ENCODE measurements at regions not wholly inside any gene's neighbourhood (a gene's known extent, or its start where the extent isn't known, plus 50 kb on each side); places are given as distances from the start of the nearest gene placed in this dataset.
"Not testable (repeated sequence)": the region's sequence is repeated elsewhere in the genome, so short reads cannot be mapped to it uniquely, and the experiment has no call there.

- intact Hi-C loops (cut with DNase I; ENCODE audit: low total_unique reads): no loop called here
- DNase-seq (ENCODE audit: low spot score in 2 of 2): no peak
- TF ChIP-seq POLR2AphosphoS5 (IDR thresholded peaks at IDR 0.05): no peak
- TF ChIP-seq CTCF (IDR thresholded peaks at IDR 0.05): no peak
- no peak for TF ChIP-seq POLR2A (IDR thresholded peaks at IDR 0.05)
Observed at GRCh38 chr2:189318761-189319160, 122.5 kb upstream of the WDR75 start.

GRCh38 chr2:189319424-189319823 lies 121.8 kb upstream of the WDR75 start:
- DNase-seq (ENCODE audit: low spot score in 2 of 2); H3K27ac ChIP-seq; intact Hi-C loops (cut with DNase I; ENCODE audit: low total_unique reads); H3K27me3 ChIP-seq; H3K36me3 ChIP-seq; H3K4me3 ChIP-seq; H3K4me1 ChIP-seq; H3K9me3 ChIP-seq: not testable (repeated sequence)

More at GRCh38 chr2:189318761-189319160, 122.5 kb upstream of the WDR75 start:
- no peak overlapping the region for H3K27ac ChIP-seq
- H3K9me3 ChIP-seq: peaks cover 0 to 4% of the 10 kb centered on the region in 2 donors
- no peak overlapping the region for H3K4me3 ChIP-seq
- H3K36me3 ChIP-seq: no peaks in the 10 kb centered on the region
- no peaks in the 10 kb centered on the region for H3K4me1 ChIP-seq
- no peaks in the 10 kb centered on the region for H3K27me3 ChIP-seq

- no peaks in the 10 kb centered on the region for H3K4me1 ChIP-seq
- TF ChIP-seq POLR2A (IDR thresholded peaks at IDR 0.05) (no peak), CTCF (IDR thresholded peaks at IDR 0.05) (no peak), POLR2AphosphoS5 (IDR thresholded peaks at IDR 0.05) (no peak)
- H3K27ac ChIP-seq: no peak overlapping the region
- no peak overlapping the region for H3K4me3 ChIP-seq
- no peaks in the 10 kb centered on the region for H3K36me3 ChIP-seq
- intact Hi-C loops (cut with DNase I; ENCODE audit: low total_unique reads): no loop called here
- H3K9me3 ChIP-seq: no peaks in the 10 kb centered on the region
- no peak for DNase-seq (ENCODE audit: low spot score in 2 of 2)
- no peaks in the 10 kb centered on the region for H3K27me3 ChIP-seq
Observed at GRCh38 chr2:189327879-189328847, 113.1 kb upstream of the WDR75 start.

- Histone ChIP-seq H3K4me3 (no peak overlapping the region), H3K27ac (no peak overlapping the region), H3K4me1 (no peaks in the 10 kb centered on the region), H3K9me3 (no peaks in the 10 kb centered on the region), H3K27me3 (no peaks in the 10 kb centered on the region), H3K36me3 (no peaks in the 10 kb centered on the region)
- intact Hi-C loops (cut with DNase I; ENCODE audit: low total_unique reads): no loop called here
- TF ChIP-seq POLR2AphosphoS5 (IDR thresholded peaks at IDR 0.05) (no peak), CTCF (IDR thresholded peaks at IDR 0.05) (no peak), POLR2A (IDR thresholded peaks at IDR 0.05) (no peak)
- DNase-seq (ENCODE audit: low spot score in 2 of 2): no peak
Observed at GRCh38 chr2:189328848-189329245, 112.4 kb upstream of the WDR75 start.

- H3K27me3 ChIP-seq: no peaks in the 10 kb centered on the region
- no peak overlapping the region for H3K27ac ChIP-seq
- H3K9me3 ChIP-seq: no peaks in the 10 kb centered on the region
- H3K4me1 ChIP-seq: no peaks in the 10 kb centered on the region
- no peak for DNase-seq (ENCODE audit: low spot score in 2 of 2)
- no peak for TF ChIP-seq POLR2AphosphoS5 (IDR thresholded peaks at IDR 0.05)
- no peak for TF ChIP-seq CTCF (IDR thresholded peaks at IDR 0.05)
- TF ChIP-seq POLR2A (IDR thresholded peaks at IDR 0.05): no peak
- H3K36me3 ChIP-seq: no peaks in the 10 kb centered on the region
- intact Hi-C loops (cut with DNase I; ENCODE audit: low total_unique reads): no loop called here
- H3K4me3 ChIP-seq: no peak overlapping the region
Observed at GRCh38 chr2:189336276-189336975, 104.8 kb upstream of the WDR75 start.

All from breast epithelium (tissue), 4 donors.